Smooth muscle cell (in vitro differentiated cells): ENCODE measurements at regions not wholly inside any gene's neighbourhood (a gene's known extent, or its start where the extent isn't known, plus 50 kb on each side); places are given as distances from the start of the nearest gene placed in this dataset.

Experiments used
- DNase-seq: peaks from one replicate; lab custom pipeline; 2025; ENCODE audit not compliant: unreplicated experiment; lab: John Stamatoyannopoulos, UW
- H2AFZ ChIP-seq: fragments of 200-600 bp; sonication (generic); 2 replicates; pipeline ENCODE4 v1.6.0; 2016; ENCODE audit warnings: antibody characterized with exemption, low read depth, mild to moderate bottlenecking
- H3F3A ChIP-seq: fragments of 200-600 bp; sonication (generic); 2 replicates; pipeline ENCODE4 v1.6.0; 2017; ENCODE audit warnings: antibody characterized with exemption, low read depth
- H3K27ac ChIP-seq: fragments of 200-600 bp; sonication (generic); 2 replicates; pipeline ENCODE4 v1.5.1; 2016; ENCODE audit warnings: low read depth, mild to moderate bottlenecking
- H3K27me3 ChIP-seq: fragments of 200-600 bp; sonication (generic); 2 replicates; pipeline ENCODE4 v1.6.1; 2016; ENCODE audit warnings: low read depth, mild to moderate bottlenecking
- H3K36me3 ChIP-seq: fragments of 200-600 bp; sonication (generic); 2 replicates; pipeline ENCODE4 v1.5.1; 2016; ENCODE audit warnings: low read depth
- H3K4me1 ChIP-seq: fragments of 200-600 bp; sonication (generic); 2 replicates; pipeline ENCODE4 v1.5.1; 2016; ENCODE audit warnings: low read depth
- H3K4me2 ChIP-seq: fragments of 200-600 bp; sonication (generic); 2 replicates; pipeline ENCODE4 v1.6.0; 2016; ENCODE audit warnings: mild to moderate bottlenecking
- H3K4me3 ChIP-seq: fragments of 200-600 bp; sonication (generic); 2 replicates; pipeline ENCODE4 v1.5.1; 2016; ENCODE audit warnings: mild to moderate bottlenecking
- H3K79me2 ChIP-seq: fragments of 200-600 bp; sonication (generic); 2 replicates; pipeline ENCODE4 v1.6.0; 2016; ENCODE audit warnings: low read depth, mild to moderate bottlenecking
- H3K9ac ChIP-seq: fragments of 200-600 bp; sonication (generic); 2 replicates; pipeline ENCODE4 v1.6.0; 2016; ENCODE audit warnings: low read depth
- H3K9me3 ChIP-seq: fragments of 200-600 bp; sonication (generic); replicated peaks from 2 replicates; pipeline ENCODE4 v1.5.1; 2016; ENCODE audit warnings: low read depth
- H4K20me1 ChIP-seq: fragments of 200-600 bp; sonication (generic); 2 replicates; pipeline ENCODE4 v1.6.0; 2016; ENCODE audit warnings: low read depth
- WGBS: methylation state at CpG from one replicate; pipeline ENCODE4 v1.1.7; 2016; ENCODE audit warnings: low lambda C conversion rate; 5-methylcytosine and 5-hydroxymethylcytosine counted together
- TF ChIP-seq, protein P1 (sequence below): fragments of 200-600 bp; sonication (generic); IDR thresholded peaks from 2 replicates; pipeline ENCODE4 v1.5.1; 2017; ENCODE audit warnings: borderline replicate concordance, mild to moderate bottlenecking, antibody characterized with exemption; ENCODE audit not compliant: insufficient read depth, poor library complexity, severe bottlenecking

DNA sequence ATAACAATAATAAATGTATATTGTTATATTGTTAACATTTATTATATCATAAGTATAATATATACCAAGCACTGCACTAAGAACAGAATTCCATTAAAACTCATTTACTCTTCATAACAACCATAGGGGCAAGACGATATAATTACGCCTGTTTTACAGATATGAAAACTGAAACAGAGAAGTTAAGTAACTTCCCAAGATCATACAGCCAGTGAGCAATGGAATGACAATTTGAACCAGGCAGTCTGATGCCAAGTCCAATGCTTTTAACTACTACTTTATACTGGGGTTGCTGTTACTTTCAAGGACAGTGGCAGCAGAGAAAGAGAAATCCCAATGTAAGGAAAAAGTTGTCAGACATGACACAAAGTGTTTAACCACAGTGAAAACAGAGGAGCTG lies 338.8 kb upstream of the ID2 start:
- 95% methylated on average over 2 of the region's 2 CpGs for WGBS

DNA sequence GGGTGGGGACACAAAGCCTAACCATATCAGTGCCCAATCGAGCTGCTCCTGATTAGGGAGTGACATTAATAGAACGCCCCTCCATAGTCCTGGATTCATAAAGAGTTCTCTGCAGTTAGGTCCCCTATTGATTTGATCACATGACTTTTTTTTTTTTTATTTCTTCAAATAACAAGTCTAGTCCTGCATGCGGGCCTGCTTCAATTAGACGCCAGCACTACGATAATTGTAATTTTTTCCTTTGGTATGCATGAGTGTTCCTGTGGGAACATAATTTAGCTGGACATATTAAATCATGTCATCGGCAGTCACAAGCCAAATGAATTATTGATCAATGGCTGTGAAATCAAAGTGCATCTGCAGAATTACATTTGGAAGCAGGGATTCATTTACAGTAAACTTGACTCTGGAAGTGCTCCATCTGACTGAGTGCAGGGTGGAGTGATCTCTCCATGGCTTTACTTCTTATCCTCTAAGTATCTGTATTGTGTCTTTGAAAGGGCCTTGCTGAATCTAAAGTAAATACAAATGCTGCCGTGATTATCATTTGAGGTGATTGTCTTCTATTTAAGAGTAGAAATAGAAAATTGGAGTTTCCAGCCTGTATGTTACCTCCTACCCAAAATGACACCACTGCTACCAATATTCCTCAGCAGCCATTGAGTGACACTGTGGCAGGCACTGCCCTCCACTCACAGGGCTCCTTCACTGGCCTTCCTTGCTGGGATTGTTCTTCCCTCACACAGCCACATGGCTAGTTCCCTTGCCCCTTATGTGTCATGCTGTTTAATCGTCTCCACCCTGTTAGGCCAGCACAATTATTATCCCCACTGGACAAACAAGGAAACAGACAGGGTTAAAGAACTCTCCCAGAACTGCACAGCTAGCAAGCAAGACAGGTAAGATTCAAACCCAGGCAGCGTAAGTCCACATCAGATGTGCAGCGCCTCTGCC lies 337.4 kb upstream of the ID2 start:
- no peak overlapping the region for H3K4me3 ChIP-seq
- no peak overlapping the region for H3K4me2 ChIP-seq
- no peaks in the 10 kb centered on the region for H3K79me2 ChIP-seq
- DNase-seq, result no peak
- no peak overlapping the region for H3K9ac ChIP-seq
- no peaks in the 10 kb centered on the region for H3K36me3 ChIP-seq
- no peaks in the 10 kb centered on the region for H3K9me3 ChIP-seq
- H4K20me1 ChIP-seq, result no peaks in the 10 kb centered on the region
- no peaks in the 10 kb centered on the region for H3F3A ChIP-seq
- 95% methylated on average over 10 of the region's 10 CpGs for whole genome bisulfite sequencing
- H3K27me3 ChIP-seq, result no peaks in the 10 kb centered on the region
- H3K4me1 ChIP-seq, result no peaks in the 10 kb centered on the region
- no peak overlapping the region for H2AFZ ChIP-seq
- H3K27ac ChIP-seq, result no peak overlapping the region
- TF ChIP-seq, protein P1, sequence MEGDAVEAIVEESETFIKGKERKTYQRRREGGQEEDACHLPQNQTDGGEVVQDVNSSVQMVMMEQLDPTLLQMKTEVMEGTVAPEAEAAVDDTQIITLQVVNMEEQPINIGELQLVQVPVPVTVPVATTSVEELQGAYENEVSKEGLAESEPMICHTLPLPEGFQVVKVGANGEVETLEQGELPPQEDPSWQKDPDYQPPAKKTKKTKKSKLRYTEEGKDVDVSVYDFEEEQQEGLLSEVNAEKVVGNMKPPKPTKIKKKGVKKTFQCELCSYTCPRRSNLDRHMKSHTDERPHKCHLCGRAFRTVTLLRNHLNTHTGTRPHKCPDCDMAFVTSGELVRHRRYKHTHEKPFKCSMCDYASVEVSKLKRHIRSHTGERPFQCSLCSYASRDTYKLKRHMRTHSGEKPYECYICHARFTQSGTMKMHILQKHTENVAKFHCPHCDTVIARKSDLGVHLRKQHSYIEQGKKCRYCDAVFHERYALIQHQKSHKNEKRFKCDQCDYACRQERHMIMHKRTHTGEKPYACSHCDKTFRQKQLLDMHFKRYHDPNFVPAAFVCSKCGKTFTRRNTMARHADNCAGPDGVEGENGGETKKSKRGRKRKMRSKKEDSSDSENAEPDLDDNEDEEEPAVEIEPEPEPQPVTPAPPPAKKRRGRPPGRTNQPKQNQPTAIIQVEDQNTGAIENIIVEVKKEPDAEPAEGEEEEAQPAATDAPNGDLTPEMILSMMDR, result no peak

More for the DNA sequence above, 338.8 kb upstream of the ID2 start:
- Histone ChIP-seq H3K27ac (no peak overlapping the region), H3K27me3 (no peaks in the 10 kb centered on the region), H2AFZ (no peak overlapping the region), H3K4me1 (no peaks in the 10 kb centered on the region), H3K79me2 (no peaks in the 10 kb centered on the region), H3K4me3 (no peak overlapping the region), H3K36me3 (no peaks in the 10 kb centered on the region), H3K9me3 (no peaks in the 10 kb centered on the region), H3F3A (no peaks in the 10 kb centered on the region), H4K20me1 (no peaks in the 10 kb centered on the region), H3K4me2 (no peak overlapping the region), H3K9ac (no peak overlapping the region)
- TF ChIP-seq, protein P1, result no peak
- no peak for DNase-seq

DNA sequence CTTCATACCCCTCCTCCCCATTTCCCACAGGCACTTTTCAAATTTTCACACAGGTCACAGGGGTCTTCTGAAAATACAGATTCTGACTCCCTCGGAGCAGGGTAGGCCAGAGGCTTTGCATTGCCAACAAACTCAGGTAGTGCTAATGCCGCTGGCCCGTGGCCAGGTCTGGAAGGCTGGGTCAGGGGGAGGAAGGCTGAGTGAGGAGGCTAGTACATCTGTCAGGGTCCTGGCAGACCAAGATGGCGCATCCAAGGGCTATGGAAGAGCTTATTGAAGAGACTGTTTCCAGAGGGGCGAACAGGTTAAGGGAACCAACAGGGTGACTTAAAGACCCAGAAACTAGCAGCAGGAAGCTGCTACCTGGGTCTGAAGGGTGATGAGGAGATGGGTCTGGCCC lies 336.7 kb upstream of the ID2 start:
- Histone ChIP-seq H2AFZ (no peak overlapping the region), H3K9me3 (no peaks in the 10 kb centered on the region), H3K27me3 (no peaks in the 10 kb centered on the region), H3K27ac (no peak overlapping the region), H3K4me3 (no peak overlapping the region), H3K79me2 (no peaks in the 10 kb centered on the region), H3K4me1 (no peaks in the 10 kb centered on the region), H3K36me3 (no peaks in the 10 kb centered on the region), H3K9ac (no peak overlapping the region), H3F3A (no peaks in the 10 kb centered on the region), H3K4me2 (no peak overlapping the region), H4K20me1 (no peaks in the 10 kb centered on the region)
- no peak for DNase-seq
- TF ChIP-seq, protein P1, result no peak
- WGBS, result 99% methylated on average over 5 of the region's 5 CpGs

DNA sequence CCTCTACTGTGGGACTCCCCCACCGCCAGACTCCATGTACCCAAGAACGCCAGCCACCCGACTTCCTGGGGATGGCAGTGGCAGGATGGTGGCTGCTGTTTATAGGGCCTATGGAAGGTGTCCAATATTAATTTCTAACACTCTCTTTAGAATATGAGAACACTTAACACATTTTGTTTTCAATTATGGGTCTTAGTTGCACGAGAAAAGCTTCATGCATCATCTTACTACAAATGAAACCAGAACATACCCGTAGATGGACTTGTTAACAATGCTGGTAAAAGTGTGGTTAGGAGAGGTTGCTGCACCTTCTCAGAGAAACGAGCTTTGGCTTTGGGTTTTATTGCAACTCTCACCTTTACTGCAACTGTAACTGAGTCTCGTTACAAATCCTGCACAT lies 335.6 kb upstream of the ID2 start:
- Histone ChIP-seq H3K4me1 (no peaks in the 10 kb centered on the region), H3K9ac (no peak overlapping the region), H3K36me3 (no peaks in the 10 kb centered on the region), H3K27me3 (no peaks in the 10 kb centered on the region), H3K4me3 (no peak overlapping the region), H3K27ac (no peak overlapping the region), H2AFZ (no peak overlapping the region), H3K9me3 (no peaks in the 10 kb centered on the region), H4K20me1 (no peaks in the 10 kb centered on the region), H3K79me2 (no peaks in the 10 kb centered on the region), H3K4me2 (no peak overlapping the region), H3F3A (no peaks in the 10 kb centered on the region)
- no peak for DNase-seq
- TF ChIP-seq, protein P1, result no peak
- WGBS, result 80% methylated on average over 7 of the region's 7 CpGs
